H1 (cell line): ENCODE measurements at regions not wholly inside any gene's neighbourhood (a gene's known extent, or its start where the extent isn't known, plus 50 kb on each side); places are given as distances from the start of the nearest gene placed in this dataset.

Source experiments
- CTCF ChIA-PET: fragments of 300-600 bp; sonication (Branson Sonifier 250); formaldehyde crosslinking; loops from one replicate; lab custom pipeline; 2021; ENCODE audit not compliant: partially characterized antibody; lab: Charles Lee
- POLR2A ChIA-PET: fragments of 300-600 bp; sonication (Branson Sonifier 250); formaldehyde crosslinking; loops from one replicate; lab custom pipeline; 2021; ENCODE audit warnings: inconsistent platforms; ENCODE audit not compliant: partially characterized antibody; lab: Charles Lee
- DNase-seq, 2 experiments: peaks; one replicate each; pipeline versions ENCODE4 v3.0.0 to v3.0.0-alpha.2; 2010 to 2022; ENCODE audit warnings: low spot score in 2 of 2, low read depth in 1 of 2, mixed read lengths in 1 of 2
- FAIRE-seq: peaks from 2 replicates; lab custom pipeline; 2011; peaks lifted over from hg19 to GRCh38; lab: Jason Lieb, UNC
- H2AFZ ChIP-seq: 2 replicates; pipeline ENCODE4 v1.8.1; 2012; ENCODE audit warnings: low read length, inconsistent platforms
- H2AK5ac ChIP-seq: 2 replicates; pipeline ENCODE4 v1.6.1; 2013; ENCODE audit warnings: low read depth, low read length
- H2BK120ac ChIP-seq: replicated peaks from 2 replicates; pipeline ENCODE3; 2013; ENCODE audit warnings: low read depth, low read length, inconsistent platforms
- H2BK12ac ChIP-seq: 2 replicates; pipeline ENCODE4 v1.6.1; 2013; ENCODE audit warnings: low read depth, low read length
- H2BK15ac ChIP-seq: 2 replicates; pipeline ENCODE4 v1.6.1; 2013; ENCODE audit warnings: low read length
- H2BK20ac ChIP-seq: 2 replicates; pipeline ENCODE4 v1.6.1; 2013; ENCODE audit warnings: low read length
- H2BK5ac ChIP-seq: 2 replicates; pipeline ENCODE4 v1.6.1; 2013; ENCODE audit warnings: low read depth, low read length
- H3K14ac ChIP-seq: 2 replicates; pipeline ENCODE4 v1.6.1; 2013; ENCODE audit warnings: inconsistent platforms; ENCODE audit not compliant: insufficient read length
- H3K18ac ChIP-seq: 2 replicates; pipeline ENCODE4 v1.6.1; 2013; ENCODE audit warnings: low read length; ENCODE audit errors: extremely low read depth
- H3K23ac ChIP-seq: 2 replicates; pipeline ENCODE4 v1.6.1; 2013; ENCODE audit warnings: inconsistent platforms; ENCODE audit not compliant: insufficient read length
- H3K23me2 ChIP-seq: 2 replicates; pipeline ENCODE4 v1.6.1; 2013; ENCODE audit warnings: low read depth, low read length
- H3K27ac ChIP-seq: 2 replicates; pipeline ENCODE4 v1.6.1; 2011; ENCODE audit warnings: low read depth, low read length, inconsistent platforms
- H3K27me3 ChIP-seq, 4 experiments: replicated peaks in 1 of 4; 1 replicate in 1 of 4; 2 replicates in 3 of 4; pipeline versions ENCODE4 v1.6.1 to v1.8.1; 2011 to 2013; ENCODE audit warnings: low read length in 3 of 4, mild to moderate bottlenecking in 3 of 4, inconsistent platforms in 2 of 4, mixed read lengths in 2 of 4, moderate library complexity in 1 of 4; ENCODE audit not compliant: control insufficient read depth in 3 of 4, insufficient read depth in 3 of 4; ENCODE audit errors: extremely low read depth in 1 of 4
- H3K36me3 ChIP-seq, 4 experiments: 2 replicates each; pipeline versions ENCODE4 v1.6.1 to v1.8.1; 2011 to 2013; ENCODE audit warnings: mild to moderate bottlenecking in 4 of 4, low read length in 3 of 4, moderate library complexity in 2 of 4, control low read depth in 1 of 4, inconsistent platforms in 1 of 4; ENCODE audit not compliant: insufficient read depth in 4 of 4, control insufficient read depth in 2 of 4
- H3K4ac ChIP-seq: replicated peaks from 2 replicates; pipeline ENCODE3; 2013; ENCODE audit warnings: low read length, low read depth, mixed read lengths, inconsistent platforms; ENCODE audit not compliant: insufficient read length
- H3K4me1 ChIP-seq, 4 experiments: replicated peaks in 1 of 4; 1 replicate in 1 of 4; 2 replicates in 3 of 4; pipeline versions ENCODE4 v1.6.1 to v1.8.1; 2011 to 2013; ENCODE audit warnings: low read length in 3 of 4, inconsistent platforms in 2 of 4, mixed read lengths in 1 of 4; ENCODE audit not compliant: insufficient read depth in 4 of 4, control insufficient read depth in 3 of 4
- H3K4me2 ChIP-seq, 2 experiments: 2 replicates each; pipeline versions ENCODE4 v1.6.1 to v1.8.1; 2011 to 2013; ENCODE audit warnings: low read depth in 2 of 2, low read length in 2 of 2, control low read depth in 1 of 2, inconsistent platforms in 1 of 2, mild to moderate bottlenecking in 1 of 2; ENCODE audit not compliant: insufficient read depth in 1 of 2
- H3K4me3 ChIP-seq, 4 experiments: fragments of 200-600, 300-600 bp in 1 of 4; sonication (generic), shearing (Covaris generic), sonication (Bioruptor Twin) in 1 of 4; 2 replicates each; pipeline versions ENCODE4 v1.5.1 to v1.8.1; 2011 to 2016; ENCODE audit warnings: low read length in 4 of 4, low read depth in 3 of 4, control low read depth in 2 of 4, inconsistent platforms in 2 of 4, mild to moderate bottlenecking in 2 of 4, mixed read lengths in 1 of 4, moderate library complexity in 1 of 4; ENCODE audit not compliant: insufficient read depth in 2 of 4; ENCODE audit errors: extremely low read depth in 1 of 4
- H3K56ac ChIP-seq: replicated peaks from 2 replicates; pipeline ENCODE3; 2013; ENCODE audit warnings: low read depth, mild to moderate bottlenecking, mixed read lengths, low read length, inconsistent platforms; ENCODE audit not compliant: insufficient read length
- H3K79me1 ChIP-seq: 2 replicates; pipeline ENCODE4 v1.6.1; 2013; ENCODE audit warnings: low read depth, low read length, control low read depth
- H3K79me2 ChIP-seq, 2 experiments: 2 replicates each; pipeline versions ENCODE4 v1.6.1 to v1.8.1; 2012 to 2013; ENCODE audit warnings: low read length in 2 of 2, mild to moderate bottlenecking in 2 of 2, inconsistent platforms in 1 of 2; ENCODE audit not compliant: insufficient read depth in 2 of 2, control insufficient read depth in 1 of 2
- H3K9ac ChIP-seq, 4 experiments: replicated peaks in 1 of 4; 1 replicate in 1 of 4; 2 replicates in 3 of 4; pipeline versions ENCODE4 v1.6.1 to v1.8.1; 2011 to 2013; ENCODE audit warnings: low read depth in 3 of 4, low read length in 3 of 4, control low read depth in 2 of 4, mild to moderate bottlenecking in 2 of 4, moderate library complexity in 2 of 4, inconsistent platforms in 1 of 4; ENCODE audit errors: extremely low read depth in 1 of 4
- H3K9me3 ChIP-seq, 2 experiments: 2 replicates each; pipeline versions ENCODE4 v1.6.1 to v1.8.1; 2012 to 2013; ENCODE audit warnings: mild to moderate bottlenecking in 2 of 2, moderate library complexity in 2 of 2, control low read depth in 1 of 2, inconsistent platforms in 1 of 2, low read depth in 1 of 2, low read length in 1 of 2, mixed read lengths in 1 of 2; ENCODE audit not compliant: insufficient read depth in 2 of 2
- H4K20me1 ChIP-seq, 2 experiments: replicated peaks in 1 of 2; 2 replicates each; pipeline versions ENCODE3 to v1.8.1; 2011 to 2013; ENCODE audit warnings: inconsistent platforms in 2 of 2, low read length in 2 of 2, mild to moderate bottlenecking in 1 of 2; ENCODE audit not compliant: insufficient read depth in 2 of 2, control insufficient read depth in 1 of 2
- H4K5ac ChIP-seq: 2 replicates; pipeline ENCODE4 v1.6.1; 2013; ENCODE audit warnings: low read length, low read depth, mixed read lengths, inconsistent platforms; ENCODE audit not compliant: insufficient read length
- H4K8ac ChIP-seq: 2 replicates; pipeline ENCODE4 v1.8.0; 2013; ENCODE audit warnings: mild to moderate bottlenecking, moderate library complexity, low read length, inconsistent platforms; ENCODE audit not compliant: insufficient read depth; ENCODE audit errors: extremely low read depth
- H4K91ac ChIP-seq: replicated peaks from 2 replicates; pipeline ENCODE3; 2013; ENCODE audit warnings: low read length, mixed read lengths, inconsistent platforms; ENCODE audit not compliant: insufficient read length
- CBX5 ChIP-seq: fragments of 300-800, 300-1000 bp; sonication (generic); IDR thresholded peaks from 2 replicates; pipeline ENCODE4 v1.7.1; 2016; ENCODE audit warnings: antibody characterized with exemption, low read length, low read depth
- GTF2F1 ChIP-seq: IDR thresholded peaks from 2 replicates; pipeline ENCODE4 v1.6.1; 2012; ENCODE audit warnings: low read depth, low read length, improper control_type of control experiment, borderline replicate concordance
- HDAC6 ChIP-seq: IDR thresholded peaks from one replicate; pipeline ENCODE4 v1.7.1; 2012; ENCODE audit warnings: low read depth, mild to moderate bottlenecking, inconsistent platforms, low read length, moderate library complexity
- PHF8 ChIP-seq: fragments of 200-600 bp; sonication (generic); conservative IDR thresholded peaks from 2 replicates; pipeline ENCODE4 v1.7.1; 2012; ENCODE audit warnings: low read depth, mild to moderate bottlenecking, inconsistent platforms, low read length, moderate library complexity
- RBBP5 ChIP-seq: IDR thresholded peaks from 2 replicates; pipeline ENCODE4 v1.7.1; 2012; ENCODE audit warnings: low read depth, mild to moderate bottlenecking, inconsistent platforms, low read length, moderate library complexity, borderline replicate concordance
- TCF12 ChIP-seq: IDR thresholded peaks from 2 replicates; pipeline ENCODE4 v1.6.1; 2011; ENCODE audit warnings: low read depth, mild to moderate bottlenecking, low read length
- WGBS, 2 experiments: shearing (Covaris generic) in 1 of 2; methylation state at CpG; one replicate each; pipeline versions ENCODE4 v1.1.6 to v1.1.7; 2013 to 2015; ENCODE audit warnings: low lambda C conversion rate in 2 of 2, mixed read lengths in 2 of 2, inconsistent platforms in 1 of 2, low coverage in 1 of 2, missing lambda C conversion rate in 1 of 2; ENCODE audit not compliant: insufficient replicate concordance in 2 of 2, insufficient coverage in 1 of 2, insufficient read length in 1 of 2; ENCODE audit errors: extremely low coverage in 1 of 2, missing lambda C conversion rate in 1 of 2; 5-methylcytosine and 5-hydroxymethylcytosine counted together

DNA sequence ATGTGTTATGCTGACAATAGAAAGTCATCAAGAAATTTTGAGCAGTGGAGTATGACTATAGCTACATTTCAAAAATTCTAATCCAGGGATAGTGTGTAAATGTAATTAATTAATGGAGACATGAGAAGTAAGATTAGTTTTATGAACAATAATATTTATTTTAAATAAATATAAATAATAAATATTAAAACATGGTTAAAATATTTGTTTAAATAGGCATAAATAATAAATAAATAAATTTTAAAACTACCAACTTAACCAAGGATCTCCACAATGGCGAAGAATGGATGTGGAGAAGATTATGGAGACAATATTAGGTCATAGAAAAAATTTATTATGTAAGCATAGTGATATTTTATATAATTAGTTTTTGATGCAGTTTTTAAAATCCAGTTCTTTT lies 588.2 kb upstream of the NOVA1 start:
- no peak overlapping the region for H3K23ac ChIP-seq
- H4K20me1 ChIP-seq = no peaks in the 10 kb centered on the region
- no peak overlapping the region for H2BK20ac ChIP-seq
- H4K91ac ChIP-seq = no peak overlapping the region
- no peaks in the 10 kb centered on the region for H3K79me1 ChIP-seq
- TF ChIP-seq PHF8 (no peak), GTF2F1 (no peak), CBX5 (no peak), HDAC6 (no peak), TCF12 (no peak), RBBP5 (no peak)
- TF ChIP-seq, all 59 proteins: peak for 0
- no peak overlapping the region for H3K9ac ChIP-seq
- no peak overlapping the region for H2BK12ac ChIP-seq
- no peak overlapping the region for H4K5ac ChIP-seq
- H3K4me1 ChIP-seq = no peaks in the 10 kb centered on the region
- POLR2A ChIA-PET = no interaction called here
- no peak overlapping the region for H2BK5ac ChIP-seq
- no peak overlapping the region for H3K14ac ChIP-seq
- H2AFZ ChIP-seq = no peak overlapping the region
- H3K27ac ChIP-seq = no peak overlapping the region
- no peak overlapping the region for H2AK5ac ChIP-seq
- no peak overlapping the region for H3K18ac ChIP-seq
- no peak for FAIRE-seq
- H2BK15ac ChIP-seq = no peak overlapping the region
- 96% methylated on average over 1 of the region's 1 CpG; no CpG with 5 or more reads in 1 of the 2 experiments for WGBS, 2 experiments
- no peaks in the 10 kb centered on the region for H3K27me3 ChIP-seq
- no peak overlapping the region for H4K8ac ChIP-seq
- H2BK120ac ChIP-seq = no peak overlapping the region
- no peak overlapping the region for H3K4me2 ChIP-seq
- no peaks in the 10 kb centered on the region for H3K23me2 ChIP-seq
- H3K4ac ChIP-seq = no peak overlapping the region
- no peaks in the 10 kb centered on the region for H3K36me3 ChIP-seq
- no peak overlapping the region for H3K4me3 ChIP-seq
- DNase-seq = no peak
- H3K56ac ChIP-seq = no peak overlapping the region
- H3K79me2 ChIP-seq = no peaks in the 10 kb centered on the region
- no peaks in the 10 kb centered on the region for H3K9me3 ChIP-seq
- CTCF ChIA-PET = no interaction called here
